DND-41 (cell line): ENCODE measurements at regions not wholly inside any gene's neighbourhood (a gene's known extent, or its start where the extent isn't known, plus 50 kb on each side); places are given as distances from the start of the nearest gene placed in this dataset.

ENCODE experiments used
- ATAC-seq: fragments of 200-7000 bp; cut with Tn5 transposase; 3 replicates; pipeline ENCODE4 v1.9.1; 2021; ENCODE audit warnings: low read depth; ENCODE audit not compliant: insufficient read depth
- DNase-seq: peaks from one replicate; pipeline ENCODE4 v3.0.0-alpha.2; 2020
- H2AFZ ChIP-seq: 2 replicates; pipeline ENCODE4 v1.6.0; 2012; ENCODE audit warnings: low read depth, low read length
- H3K27ac ChIP-seq: 2 replicates; pipeline ENCODE4 v1.5.1; 2012; ENCODE audit warnings: low read length, inconsistent platforms
- H3K27me3 ChIP-seq: fragments of 200-600 bp; sonication (generic); 2 replicates; pipeline ENCODE4 v1.6.0; 2012; ENCODE audit warnings: low read length, mild to moderate bottlenecking, inconsistent platforms; ENCODE audit not compliant: insufficient read depth, poor library complexity
- H3K36me3 ChIP-seq: 2 replicates; pipeline ENCODE4 v1.5.1; 2012; ENCODE audit warnings: low read length, inconsistent platforms; ENCODE audit not compliant: insufficient read depth
- H3K4me1 ChIP-seq: 2 replicates; pipeline ENCODE4 v1.5.1; 2012; ENCODE audit warnings: mild to moderate bottlenecking, low read length; ENCODE audit not compliant: insufficient read depth
- H3K4me2 ChIP-seq: 2 replicates; pipeline ENCODE4 v1.6.0; 2012; ENCODE audit warnings: mild to moderate bottlenecking, moderate library complexity, low read length, inconsistent platforms; ENCODE audit not compliant: insufficient read depth
- H3K4me3 ChIP-seq, 2 experiments: fragments of 200-600 bp in 1 of 2; shearing (Covaris generic) in 1 of 2; 2 replicates each; pipeline ENCODE4 v1.5.1; 2012 to 2016; ENCODE audit warnings: inconsistent platforms in 2 of 2, low read length in 2 of 2, mild to moderate bottlenecking in 2 of 2, low read depth in 1 of 2, moderate library complexity in 1 of 2
- H3K79me2 ChIP-seq: 2 replicates; pipeline ENCODE4 v1.6.0; 2012; ENCODE audit warnings: low read length, inconsistent platforms; ENCODE audit not compliant: insufficient read depth
- H3K9ac ChIP-seq: 2 replicates; pipeline ENCODE4 v1.6.0; 2012; ENCODE audit warnings: low read depth, mild to moderate bottlenecking, inconsistent platforms, low read length, moderate library complexity
- H3K9me3 ChIP-seq: 2 replicates; pipeline ENCODE4 v1.5.1; 2012; ENCODE audit warnings: low read length, moderate library complexity, mild to moderate bottlenecking, inconsistent platforms; ENCODE audit not compliant: insufficient read depth, severe bottlenecking
- H4K20me1 ChIP-seq: 2 replicates; pipeline ENCODE4 v1.6.0; 2012; ENCODE audit warnings: low read length; ENCODE audit not compliant: insufficient read depth
- EZH2 ChIP-seq: IDR thresholded peaks from 3 replicates; pipeline ENCODE4 v1.6.1; 2012; ENCODE audit warnings: borderline replicate concordance, low read depth, mild to moderate bottlenecking, moderate library complexity, low read length, inconsistent platforms; ENCODE audit not compliant: severe bottlenecking
- TF ChIP-seq, protein P1 (sequence below): IDR thresholded peaks from 2 replicates; pipeline ENCODE4 v1.5.1; 2012; ENCODE audit warnings: borderline replicate concordance, low read length, moderate library complexity, mild to moderate bottlenecking; ENCODE audit not compliant: poor library complexity, severe bottlenecking; ENCODE audit errors: extremely low read depth

DNA sequence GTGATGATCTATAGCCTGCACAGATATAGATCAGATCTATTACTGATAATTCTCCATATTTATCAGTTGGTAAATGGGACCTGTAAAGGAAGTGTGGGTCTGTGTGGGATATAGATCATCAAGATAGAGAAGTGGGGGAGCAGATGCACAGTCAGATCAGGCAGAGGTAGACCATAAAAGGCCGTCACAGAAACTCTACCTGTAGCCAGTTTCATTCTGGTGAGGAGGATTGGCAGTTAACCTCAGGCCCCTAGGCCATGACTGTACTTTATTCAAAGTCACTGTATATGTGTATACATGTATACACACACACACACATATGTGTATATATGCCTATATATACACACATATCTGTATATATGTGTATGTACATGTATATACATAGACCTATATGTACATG is 69.1 kb downstream of the ADM start:
- no peak overlapping the region for H3K27ac ChIP-seq
- no peaks in the 10 kb centered on the region for H4K20me1 ChIP-seq
- no peak overlapping the region for H3K9ac ChIP-seq
- peaks cover 4% of the 10 kb centered on the region for H3K27me3 ChIP-seq
- no peak for ATAC-seq
- DNase-seq: no peak
- no peaks in the 10 kb centered on the region for H3K9me3 ChIP-seq
- H2AFZ ChIP-seq: no peak overlapping the region
- H3K4me1 ChIP-seq: no peaks in the 10 kb centered on the region
- H3K79me2 ChIP-seq: no peaks in the 10 kb centered on the region
- H3K36me3 ChIP-seq: no peaks in the 10 kb centered on the region
- no peak overlapping the region for H3K4me2 ChIP-seq
- TF ChIP-seq EZH2: no peak
- TF ChIP-seq, protein P1, sequence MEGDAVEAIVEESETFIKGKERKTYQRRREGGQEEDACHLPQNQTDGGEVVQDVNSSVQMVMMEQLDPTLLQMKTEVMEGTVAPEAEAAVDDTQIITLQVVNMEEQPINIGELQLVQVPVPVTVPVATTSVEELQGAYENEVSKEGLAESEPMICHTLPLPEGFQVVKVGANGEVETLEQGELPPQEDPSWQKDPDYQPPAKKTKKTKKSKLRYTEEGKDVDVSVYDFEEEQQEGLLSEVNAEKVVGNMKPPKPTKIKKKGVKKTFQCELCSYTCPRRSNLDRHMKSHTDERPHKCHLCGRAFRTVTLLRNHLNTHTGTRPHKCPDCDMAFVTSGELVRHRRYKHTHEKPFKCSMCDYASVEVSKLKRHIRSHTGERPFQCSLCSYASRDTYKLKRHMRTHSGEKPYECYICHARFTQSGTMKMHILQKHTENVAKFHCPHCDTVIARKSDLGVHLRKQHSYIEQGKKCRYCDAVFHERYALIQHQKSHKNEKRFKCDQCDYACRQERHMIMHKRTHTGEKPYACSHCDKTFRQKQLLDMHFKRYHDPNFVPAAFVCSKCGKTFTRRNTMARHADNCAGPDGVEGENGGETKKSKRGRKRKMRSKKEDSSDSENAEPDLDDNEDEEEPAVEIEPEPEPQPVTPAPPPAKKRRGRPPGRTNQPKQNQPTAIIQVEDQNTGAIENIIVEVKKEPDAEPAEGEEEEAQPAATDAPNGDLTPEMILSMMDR: no peak
- no peak overlapping the region for H3K4me3 ChIP-seq

GRCh38 chr11:10374386-10374785 is 69.5 kb downstream of the ADM start:
- no peak for DNase-seq
- Histone ChIP-seq H3K27ac (no peak overlapping the region), H3K4me1 (no peaks in the 10 kb centered on the region), H3K79me2 (no peaks in the 10 kb centered on the region), H3K9me3 (no peaks in the 10 kb centered on the region), H3K36me3 (no peaks in the 10 kb centered on the region), H3K27me3 (peaks cover 4% of the 10 kb centered on the region), H4K20me1 (no peaks in the 10 kb centered on the region), H3K4me3 (no peak overlapping the region), H3K4me2 (no peak overlapping the region), H3K9ac (no peak overlapping the region), H2AFZ (no peak overlapping the region)
- TF ChIP-seq EZH2: no peak
- TF ChIP-seq, protein P1: no peak
- ATAC-seq: no peak

DNA sequence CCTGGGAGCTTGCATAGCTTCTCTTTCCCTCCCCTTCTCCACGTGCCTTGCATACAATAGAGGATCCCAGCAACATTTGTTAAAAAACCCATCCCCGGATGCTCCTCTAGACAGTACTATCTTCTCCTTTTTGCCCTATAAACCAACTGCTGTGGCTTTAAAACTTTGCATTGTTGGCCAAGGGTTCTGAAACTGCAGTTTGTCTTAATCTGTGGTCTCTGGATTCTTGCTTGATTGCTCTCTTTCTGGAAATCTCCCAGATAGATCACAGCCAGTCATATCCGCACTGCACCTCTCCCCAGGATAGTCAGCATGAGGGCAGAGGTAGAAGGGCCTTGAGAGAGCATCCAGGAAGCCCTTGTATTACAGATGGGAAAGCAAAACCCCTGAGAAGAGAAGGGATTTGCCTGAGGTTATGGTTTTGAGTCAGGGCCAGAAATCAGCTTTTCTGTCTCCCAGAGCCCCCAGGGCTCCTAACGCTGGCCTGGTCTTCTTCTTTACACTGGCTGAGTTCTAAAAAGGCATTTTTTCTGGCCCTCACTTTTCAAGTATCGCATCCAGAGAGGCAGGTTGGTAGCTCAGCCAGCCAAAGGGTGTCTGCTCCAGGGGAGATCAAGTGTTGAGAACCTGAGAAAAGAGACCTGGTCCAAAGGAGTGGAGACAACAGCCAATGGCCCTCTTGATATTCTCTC is 70.6 kb downstream of the ADM start:
- H2AFZ ChIP-seq: no peak overlapping the region
- H3K4me3 ChIP-seq: no peak overlapping the region
- H3K27me3 ChIP-seq: peaks cover 4% of the 10 kb centered on the region
- H3K27ac ChIP-seq: no peak overlapping the region
- H3K9ac ChIP-seq: no peak overlapping the region
- H3K4me1 ChIP-seq: no peaks in the 10 kb centered on the region
- no peaks in the 10 kb centered on the region for H3K36me3 ChIP-seq
- H4K20me1 ChIP-seq: no peaks in the 10 kb centered on the region
- no peaks in the 10 kb centered on the region for H3K9me3 ChIP-seq
- H3K79me2 ChIP-seq: no peaks in the 10 kb centered on the region
- DNase-seq (no peak), ATAC-seq (no peak)
- TF ChIP-seq, protein P1: no peak
- no peak for TF ChIP-seq EZH2
- no peak overlapping the region for H3K4me2 ChIP-seq

DNA sequence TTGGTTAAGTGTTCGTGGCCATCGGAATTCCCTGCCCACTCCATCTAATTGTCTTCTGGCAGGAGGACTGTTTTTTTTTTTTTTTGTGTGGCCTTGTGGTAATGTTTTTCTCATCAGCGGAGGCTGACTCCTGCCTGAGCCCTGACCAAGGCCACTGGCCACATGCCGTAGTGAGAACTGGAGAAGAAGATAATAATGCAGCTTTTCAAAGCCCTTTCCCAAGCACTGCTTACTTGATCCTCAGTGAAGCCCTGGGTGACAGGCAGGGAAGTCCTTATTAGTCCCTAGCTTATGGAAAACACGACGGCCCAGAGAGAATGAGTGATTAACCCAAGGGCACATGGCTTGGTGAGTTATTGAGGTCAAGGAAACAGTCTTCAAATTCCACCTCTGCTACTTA is 71.2 kb downstream of the ADM start:
- no peak for ATAC-seq
- no peaks in the 10 kb centered on the region for H3K36me3 ChIP-seq
- H3K9ac ChIP-seq: no peak overlapping the region
- H3K27me3 ChIP-seq: peaks cover 4% of the 10 kb centered on the region
- no peak overlapping the region for H3K4me2 ChIP-seq
- H2AFZ ChIP-seq: no peak overlapping the region
- H3K4me1 ChIP-seq: no peaks in the 10 kb centered on the region
- no peak for TF ChIP-seq EZH2
- TF ChIP-seq, protein P1: no peak
- H4K20me1 ChIP-seq: no peaks in the 10 kb centered on the region
- DNase-seq: no peak
- H3K4me3 ChIP-seq: no peak overlapping the region
- no peak overlapping the region for H3K27ac ChIP-seq
- no peaks in the 10 kb centered on the region for H3K9me3 ChIP-seq
- H3K79me2 ChIP-seq: no peaks in the 10 kb centered on the region
